Effector CD8-positive, alpha-beta T cell (primary cell): ENCODE measurements at regions not wholly inside any gene's neighbourhood (a gene's known extent, or its start where the extent isn't known, plus 50 kb on each side); places are given as distances from the start of the nearest gene placed in this dataset.
"Not testable (repeated sequence)": the region's sequence is repeated elsewhere in the genome, so short reads cannot be mapped to it uniquely, and the experiment has no call there.

Experiments
- DNase-seq: peaks from one replicate; lab custom pipeline; 2025; lab: John Stamatoyannopoulos, UW

GRCh38 chr1:157409927-157410326, 142.4 kb downstream of the FCRL5 start:
- DNase-seq: no peak

GRCh38 chr1:157407917-157408525, 144.3 kb downstream of the FCRL5 start:
- no peak for DNase-seq

GRCh38 chr1:157407367-157407766, 144.9 kb downstream of the FCRL5 start:
- DNase-seq: no peak

GRCh38 chr1:157405662-157406061, 146.7 kb downstream of the FCRL5 start:
- DNase-seq: no peak

- DNase-seq: no peak
Measured at GRCh38 chr1:157404614-157405013, 147.7 kb downstream of the FCRL5 start.

- DNase-seq: no peak
Measured at GRCh38 chr1:157404063-157404501, 148.2 kb downstream of the FCRL5 start.

- DNase-seq: no peak
Measured at GRCh38 chr1:157403608-157404007, 148.7 kb downstream of the FCRL5 start.

GRCh38 chr1:157403203-157403602, 149.1 kb downstream of the FCRL5 start:
- DNase-seq: no peak

- DNase-seq: no peak
Measured at GRCh38 chr1:157400766-157401165, 151.5 kb downstream of the FCRL5 start.

GRCh38 chr1:157399984-157400382, 152.3 kb downstream of the FCRL5 start:
- DNase-seq: no peak

GRCh38 chr1:157399343-157399983, 152.9 kb downstream of the FCRL5 start:
- no peak for DNase-seq

- no peak for DNase-seq
Measured at GRCh38 chr1:157390651-157391050, 161.7 kb downstream of the FCRL5 start.

GRCh38 chr1:157388057-157388456, 164.3 kb downstream of the FCRL5 start:
- DNase-seq: no peak

GRCh38 chr1:157384258-157384657, 168.1 kb downstream of the FCRL5 start:
- DNase-seq: no peak

GRCh38 chr1:157382351-157382750, 170.0 kb downstream of the FCRL5 start:
- DNase-seq: no peak

- no peak for DNase-seq
Measured at GRCh38 chr1:157380523-157380922, 171.8 kb downstream of the FCRL5 start.

GRCh38 chr1:157377280-157377713, 175.0 kb downstream of the FCRL5 start:
- DNase-seq: not testable (repeated sequence)

GRCh38 chr1:157376681-157377080, 175.6 kb downstream of the FCRL5 start:
- no peak for DNase-seq

- DNase-seq: not testable (repeated sequence)
Measured at GRCh38 chr1:157372311-157372710, 180.0 kb downstream of the FCRL5 start.

- no peak for DNase-seq
Measured at GRCh38 chr1:157371826-157372225, 180.5 kb downstream of the FCRL5 start.

- DNase-seq: no peak
Measured at GRCh38 chr1:157371221-157371620, 181.1 kb downstream of the FCRL5 start.

GRCh38 chr1:157370698-157371097, 181.6 kb downstream of the FCRL5 start:
- DNase-seq: no peak

- no peak for DNase-seq
Measured at GRCh38 chr1:157369808-157370521, 182.3 kb downstream of the FCRL5 start.
